ENCODE measurements at regions not wholly inside any gene's neighbourhood (a gene's known extent, or its start where the extent isn't known, plus 50 kb on each side); places are given as distances from the start of the nearest gene placed in this dataset.

DNA sequence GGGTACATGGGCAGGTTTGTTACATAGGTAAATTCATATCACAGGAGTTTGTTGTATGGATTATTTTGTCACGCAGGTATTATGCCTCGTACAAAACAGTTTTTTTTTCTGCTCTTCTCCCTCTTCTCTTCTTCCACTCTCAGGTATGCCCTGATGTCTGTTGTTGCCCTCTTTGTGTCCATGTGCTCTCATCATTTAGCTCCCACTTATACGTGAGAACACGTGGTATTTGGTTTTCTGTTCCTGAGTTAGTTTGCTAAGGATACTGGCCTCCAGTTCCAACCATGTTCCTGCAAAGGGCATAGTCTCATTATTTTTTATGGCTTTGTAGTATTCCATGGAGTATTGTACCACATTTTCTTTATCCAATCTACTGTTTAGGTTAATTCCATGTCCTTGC is 65.7 kb downstream of the UNC5CL start:
- in situ Hi-C loops (cut with MboI): no loop called here
- Histone ChIP-seq H3K9ac (ENCODE audit: insufficient read depth in 1 of 2, low read depth in 2 of 2, low read length in 2 of 2) (no peak overlapping the region), H3K27me3 (ENCODE audit: control insufficient read depth in 2 of 2, insufficient read depth in 2 of 2, low read length in 2 of 2) (peaks cover 0 to 4% of the 10 kb centered on the region in 2 experiments; a peak in 3 of 5 replicates), H3K4me2 (ENCODE audit: insufficient read depth, low read length) (no peak overlapping the region), H3K4me1 (replicated peaks in 1 of 2; ENCODE audit: control insufficient read depth in 2 of 2, insufficient read depth in 2 of 2, low read length in 2 of 2) (no peaks in the 10 kb centered on the region), H3K4me3 (no peak overlapping the region), H3K9me1 (ENCODE audit: control insufficient read depth, insufficient read depth, low read length) (no peaks in the 10 kb centered on the region), H3K27ac (ENCODE audit: extremely low read depth, low read depth, low read length) (no peak overlapping the region), H2AFZ (ENCODE audit: low read depth, low read length) (no peak overlapping the region), H3K79me2 (ENCODE audit: control insufficient read depth, insufficient read depth, low read length) (no peaks in the 10 kb centered on the region), H3K36me3 (ENCODE audit: control insufficient read depth, insufficient read depth, low read length) (no peaks in the 10 kb centered on the region), H3K9me3 (replicated peaks; ENCODE audit: control insufficient read depth, insufficient read depth, low read depth, low read length) (no peaks in the 10 kb centered on the region), H4K20me1 (replicated peaks; ENCODE audit: control insufficient read depth, insufficient read depth, low read length) (no peaks in the 10 kb centered on the region)
- no peak for ATAC-seq
- TF ChIP-seq, protein P1, sequence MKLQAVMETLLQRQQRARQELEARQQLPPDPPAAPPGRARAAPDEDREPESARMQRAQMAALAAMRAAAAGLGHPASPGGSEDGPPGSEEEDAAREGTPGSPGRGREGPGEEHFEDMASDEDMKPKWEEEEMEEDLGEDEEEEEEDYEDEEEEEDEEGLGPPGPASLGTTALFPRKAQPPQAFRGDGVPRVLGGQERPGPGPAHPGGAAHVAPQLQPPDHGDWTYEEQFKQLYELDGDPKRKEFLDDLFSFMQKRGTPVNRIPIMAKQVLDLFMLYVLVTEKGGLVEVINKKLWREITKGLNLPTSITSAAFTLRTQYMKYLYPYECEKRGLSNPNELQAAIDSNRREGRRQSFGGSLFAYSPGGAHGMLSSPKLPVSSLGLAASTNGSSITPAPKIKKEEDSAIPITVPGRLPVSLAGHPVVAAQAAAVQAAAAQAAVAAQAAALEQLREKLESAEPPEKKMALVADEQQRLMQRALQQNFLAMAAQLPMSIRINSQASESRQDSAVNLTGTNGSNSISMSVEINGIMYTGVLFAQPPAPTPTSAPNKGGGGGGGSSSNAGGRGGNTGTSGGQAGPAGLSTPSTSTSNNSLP (IDR thresholded peaks at IDR 0.05; ENCODE audit: borderline replicate concordance, low read depth, low read length): no peak
- no peak for TF ChIP-seq ESRRB (CRISPR knock-in tag; IDR thresholded peaks at IDR 0.05; ENCODE audit: borderline replicate concordance)
- TF ChIP-seq, protein P2, sequence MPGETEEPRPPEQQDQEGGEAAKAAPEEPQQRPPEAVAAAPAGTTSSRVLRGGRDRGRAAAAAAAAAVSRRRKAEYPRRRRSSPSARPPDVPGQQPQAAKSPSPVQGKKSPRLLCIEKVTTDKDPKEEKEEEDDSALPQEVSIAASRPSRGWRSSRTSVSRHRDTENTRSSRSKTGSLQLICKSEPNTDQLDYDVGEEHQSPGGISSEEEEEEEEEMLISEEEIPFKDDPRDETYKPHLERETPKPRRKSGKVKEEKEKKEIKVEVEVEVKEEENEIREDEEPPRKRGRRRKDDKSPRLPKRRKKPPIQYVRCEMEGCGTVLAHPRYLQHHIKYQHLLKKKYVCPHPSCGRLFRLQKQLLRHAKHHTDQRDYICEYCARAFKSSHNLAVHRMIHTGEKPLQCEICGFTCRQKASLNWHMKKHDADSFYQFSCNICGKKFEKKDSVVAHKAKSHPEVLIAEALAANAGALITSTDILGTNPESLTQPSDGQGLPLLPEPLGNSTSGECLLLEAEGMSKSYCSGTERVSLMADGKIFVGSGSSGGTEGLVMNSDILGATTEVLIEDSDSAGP (CRISPR knock-in tag; IDR thresholded peaks at IDR 0.05): no peak
- no peak for TF ChIP-seq HDAC2 (IDR thresholded peaks at IDR 0.05)
- TF ChIP-seq RNF2 (IDR thresholded peaks at IDR 0.05): no peak
- no peak for TF ChIP-seq ZNF586 (CRISPR knock-in tag; conservative IDR thresholded peaks at IDR 0.05)
- no peak for TF ChIP-seq SREBF2 (CRISPR knock-in tag; IDR thresholded peaks at IDR 0.05)
- no peak for TF ChIP-seq NELFE (IDR thresholded peaks at IDR 0.05; ENCODE audit: insufficient read depth, insufficient read length)
- no peak for TF ChIP-seq SAFB2 (IDR thresholded peaks at IDR 0.05; ENCODE audit: borderline replicate concordance, low read depth, low read length, severe bottlenecking)
- TF ChIP-seq MYBL2 (IDR thresholded peaks at IDR 0.05; ENCODE audit: low read depth): no peak
- TF ChIP-seq MYBL2 (CRISPR knock-in tag; IDR thresholded peaks at IDR 0.05; ENCODE audit: borderline replicate concordance): no peak
- TF ChIP-seq POLR3G (IDR thresholded peaks at IDR 0.05; ENCODE audit: extremely low read depth, insufficient read length, insufficient replicate concordance): no peak
- no peak for TF ChIP-seq MED1 (CRISPR knock-in tag; IDR thresholded peaks at IDR 0.05; ENCODE audit: borderline replicate concordance)
- TF ChIP-seq, protein P3, sequence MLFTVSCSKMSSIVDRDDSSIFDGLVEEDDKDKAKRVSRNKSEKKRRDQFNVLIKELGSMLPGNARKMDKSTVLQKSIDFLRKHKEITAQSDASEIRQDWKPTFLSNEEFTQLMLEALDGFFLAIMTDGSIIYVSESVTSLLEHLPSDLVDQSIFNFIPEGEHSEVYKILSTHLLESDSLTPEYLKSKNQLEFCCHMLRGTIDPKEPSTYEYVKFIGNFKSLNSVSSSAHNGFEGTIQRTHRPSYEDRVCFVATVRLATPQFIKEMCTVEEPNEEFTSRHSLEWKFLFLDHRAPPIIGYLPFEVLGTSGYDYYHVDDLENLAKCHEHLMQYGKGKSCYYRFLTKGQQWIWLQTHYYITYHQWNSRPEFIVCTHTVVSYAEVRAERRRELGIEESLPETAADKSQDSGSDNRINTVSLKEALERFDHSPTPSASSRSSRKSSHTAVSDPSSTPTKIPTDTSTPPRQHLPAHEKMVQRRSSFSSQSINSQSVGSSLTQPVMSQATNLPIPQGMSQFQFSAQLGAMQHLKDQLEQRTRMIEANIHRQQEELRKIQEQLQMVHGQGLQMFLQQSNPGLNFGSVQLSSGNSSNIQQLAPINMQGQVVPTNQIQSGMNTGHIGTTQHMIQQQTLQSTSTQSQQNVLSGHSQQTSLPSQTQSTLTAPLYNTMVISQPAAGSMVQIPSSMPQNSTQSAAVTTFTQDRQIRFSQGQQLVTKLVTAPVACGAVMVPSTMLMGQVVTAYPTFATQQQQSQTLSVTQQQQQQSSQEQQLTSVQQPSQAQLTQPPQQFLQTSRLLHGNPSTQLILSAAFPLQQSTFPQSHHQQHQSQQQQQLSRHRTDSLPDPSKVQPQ (CRISPR knock-in tag; IDR thresholded peaks at IDR 0.05; ENCODE audit: borderline replicate concordance): no peak
- no peak for TF ChIP-seq SRSF9 (IDR thresholded peaks at IDR 0.05; ENCODE audit: borderline replicate concordance, low read depth, low read length)
- no peak for TF ChIP-seq COPS2 (conservative IDR thresholded peaks at IDR 0.05)
- TF ChIP-seq ZNF134 (CRISPR knock-in tag; conservative IDR thresholded peaks at IDR 0.05): no peak
- no peak for TF ChIP-seq C11orf30 (IDR thresholded peaks at IDR 0.05; ENCODE audit: low read depth)
- CTCF ChIA-PET (ENCODE audit: low intra/inter-chr PET ratio): no interaction called here
- POLR2A ChIA-PET: no interaction called here
- no peak for FAIRE-seq
- BruUV-seq (replicated peaks): no TSS peak
- DNase-seq (ENCODE audit: extremely low read depth in 1 of 4, low spot score in 3 of 4): no peak
- intact Hi-C loops (cut with micrococcal nuclease): no loop called here
- WGBS (ENCODE audit: insufficient coverage, low coverage, missing lambda C conversion rate): 0% methylated on average over 4 of the region's 4 CpGs
